ENCODE measurements at regions not wholly inside any gene's neighbourhood (a gene's known extent, or its start where the extent isn't known, plus 50 kb on each side); places are given as distances from the start of the nearest gene placed in this dataset.

GRCh38 chr7:96778263-96778662 is 68.6 kb upstream of the SEM1 start:
- TF ChIP-seq, protein P1, sequence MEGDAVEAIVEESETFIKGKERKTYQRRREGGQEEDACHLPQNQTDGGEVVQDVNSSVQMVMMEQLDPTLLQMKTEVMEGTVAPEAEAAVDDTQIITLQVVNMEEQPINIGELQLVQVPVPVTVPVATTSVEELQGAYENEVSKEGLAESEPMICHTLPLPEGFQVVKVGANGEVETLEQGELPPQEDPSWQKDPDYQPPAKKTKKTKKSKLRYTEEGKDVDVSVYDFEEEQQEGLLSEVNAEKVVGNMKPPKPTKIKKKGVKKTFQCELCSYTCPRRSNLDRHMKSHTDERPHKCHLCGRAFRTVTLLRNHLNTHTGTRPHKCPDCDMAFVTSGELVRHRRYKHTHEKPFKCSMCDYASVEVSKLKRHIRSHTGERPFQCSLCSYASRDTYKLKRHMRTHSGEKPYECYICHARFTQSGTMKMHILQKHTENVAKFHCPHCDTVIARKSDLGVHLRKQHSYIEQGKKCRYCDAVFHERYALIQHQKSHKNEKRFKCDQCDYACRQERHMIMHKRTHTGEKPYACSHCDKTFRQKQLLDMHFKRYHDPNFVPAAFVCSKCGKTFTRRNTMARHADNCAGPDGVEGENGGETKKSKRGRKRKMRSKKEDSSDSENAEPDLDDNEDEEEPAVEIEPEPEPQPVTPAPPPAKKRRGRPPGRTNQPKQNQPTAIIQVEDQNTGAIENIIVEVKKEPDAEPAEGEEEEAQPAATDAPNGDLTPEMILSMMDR (IDR thresholded peaks at IDR 0.05) = peak; percentile 31
- TF ChIP-seq EZH2 (IDR thresholded peaks at IDR 0.05) = no peak
